ENCODE measurements at regions not wholly inside any gene's neighbourhood (a gene's known extent, or its start where the extent isn't known, plus 50 kb on each side); places are given as distances from the start of the nearest gene placed in this dataset.

GRCh38 chr5:3833566-3833965 is 237.9 kb downstream of the IRX1 start:
- Histone ChIP-seq H3K4me1 (replicated peaks) (no peaks in the 10 kb centered on the region), H3K36me3 (no peaks in the 10 kb centered on the region), H3K4me3 (no peak overlapping the region), H3K27me3 (replicated peaks; ENCODE audit: insufficient read depth) (no peaks in the 10 kb centered on the region), H3K27ac (no peak overlapping the region), H3K9me3 (no peaks in the 10 kb centered on the region)
- intact Hi-C loops (cut with DNase I), result no loop called here
- WGBS, result 68% methylated on average over 3 of the region's 3 CpGs
- DNase-seq (ENCODE audit: low spot score), result no peak
- TF ChIP-seq, protein P1, sequence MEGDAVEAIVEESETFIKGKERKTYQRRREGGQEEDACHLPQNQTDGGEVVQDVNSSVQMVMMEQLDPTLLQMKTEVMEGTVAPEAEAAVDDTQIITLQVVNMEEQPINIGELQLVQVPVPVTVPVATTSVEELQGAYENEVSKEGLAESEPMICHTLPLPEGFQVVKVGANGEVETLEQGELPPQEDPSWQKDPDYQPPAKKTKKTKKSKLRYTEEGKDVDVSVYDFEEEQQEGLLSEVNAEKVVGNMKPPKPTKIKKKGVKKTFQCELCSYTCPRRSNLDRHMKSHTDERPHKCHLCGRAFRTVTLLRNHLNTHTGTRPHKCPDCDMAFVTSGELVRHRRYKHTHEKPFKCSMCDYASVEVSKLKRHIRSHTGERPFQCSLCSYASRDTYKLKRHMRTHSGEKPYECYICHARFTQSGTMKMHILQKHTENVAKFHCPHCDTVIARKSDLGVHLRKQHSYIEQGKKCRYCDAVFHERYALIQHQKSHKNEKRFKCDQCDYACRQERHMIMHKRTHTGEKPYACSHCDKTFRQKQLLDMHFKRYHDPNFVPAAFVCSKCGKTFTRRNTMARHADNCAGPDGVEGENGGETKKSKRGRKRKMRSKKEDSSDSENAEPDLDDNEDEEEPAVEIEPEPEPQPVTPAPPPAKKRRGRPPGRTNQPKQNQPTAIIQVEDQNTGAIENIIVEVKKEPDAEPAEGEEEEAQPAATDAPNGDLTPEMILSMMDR (IDR thresholded peaks at IDR 0.05), result no peak
- TF ChIP-seq POLR2A (IDR thresholded peaks at IDR 0.05) (no peak), POLR2AphosphoS5 (IDR thresholded peaks at IDR 0.05) (no peak)

- WGBS, result 71% methylated on average over 8 of the region's 8 CpGs
- TF ChIP-seq POLR2A (IDR thresholded peaks at IDR 0.05) (no peak), POLR2AphosphoS5 (IDR thresholded peaks at IDR 0.05) (no peak)
- TF ChIP-seq, protein P1 (IDR thresholded peaks at IDR 0.05), result no peak
- DNase-seq (ENCODE audit: low spot score), result no peak
- no peaks in the 10 kb centered on the region for H3K27me3 ChIP-seq (replicated peaks; ENCODE audit: insufficient read depth)
- intact Hi-C loops (cut with DNase I), result no loop called here
- no peak overlapping the region for H3K4me3 ChIP-seq
- H3K36me3 ChIP-seq, result no peaks in the 10 kb centered on the region
- no peaks in the 10 kb centered on the region for H3K9me3 ChIP-seq
- H3K27ac ChIP-seq, result no peak overlapping the region
- H3K4me1 ChIP-seq (replicated peaks), result no peaks in the 10 kb centered on the region
Observed at GRCh38 chr5:3835811-3836210, 240.2 kb downstream of the IRX1 start.

DNA sequence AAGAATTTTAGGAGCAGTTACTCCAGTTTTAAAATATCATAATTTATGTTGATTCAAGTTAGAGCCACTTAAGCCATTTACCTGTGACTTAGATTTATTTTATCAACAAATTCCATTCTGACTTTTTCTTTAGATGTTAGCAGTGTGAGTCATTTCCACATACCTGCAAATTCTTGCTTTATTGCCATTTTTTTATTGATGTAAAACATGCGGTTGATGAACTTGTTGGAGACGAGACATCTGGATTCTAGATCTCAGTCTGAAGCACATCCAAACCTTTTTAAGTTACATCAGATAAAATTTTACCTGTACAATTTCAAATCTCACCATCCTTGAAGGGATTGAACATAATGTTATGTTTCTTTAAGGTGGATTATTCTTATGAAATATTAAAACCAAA is 240.9 kb downstream of the IRX1 start:
- H3K4me1 ChIP-seq (replicated peaks), result no peaks in the 10 kb centered on the region
- no peaks in the 10 kb centered on the region for H3K36me3 ChIP-seq
- no peak for DNase-seq (ENCODE audit: low spot score)
- intact Hi-C loops (cut with DNase I), result no loop called here
- H3K4me3 ChIP-seq, result no peak overlapping the region
- no peak overlapping the region for H3K27ac ChIP-seq
- H3K27me3 ChIP-seq (replicated peaks; ENCODE audit: insufficient read depth), result no peaks in the 10 kb centered on the region
- TF ChIP-seq POLR2AphosphoS5 (IDR thresholded peaks at IDR 0.05) (no peak), POLR2A (IDR thresholded peaks at IDR 0.05) (no peak)
- TF ChIP-seq, protein P1 (IDR thresholded peaks at IDR 0.05), result no peak
- no peaks in the 10 kb centered on the region for H3K9me3 ChIP-seq
- 25% methylated on average over 2 of the region's 2 CpGs for WGBS

GRCh38 chr5:3837506-3837905 is 241.9 kb downstream of the IRX1 start:
- WGBS, result 40% methylated on average over 4 of the region's 4 CpGs
- Histone ChIP-seq H3K4me1 (replicated peaks) (no peaks in the 10 kb centered on the region), H3K27me3 (replicated peaks; ENCODE audit: insufficient read depth) (no peaks in the 10 kb centered on the region), H3K4me3 (no peak overlapping the region), H3K36me3 (no peaks in the 10 kb centered on the region), H3K27ac (no peak overlapping the region), H3K9me3 (no peaks in the 10 kb centered on the region)
- TF ChIP-seq POLR2A (IDR thresholded peaks at IDR 0.05), result no peak
- no peak for TF ChIP-seq POLR2AphosphoS5 (IDR thresholded peaks at IDR 0.05)
- TF ChIP-seq, protein P1 (IDR thresholded peaks at IDR 0.05), result no peak
- DNase-seq (ENCODE audit: low spot score), result no peak
- intact Hi-C loops (cut with DNase I), result no loop called here

- H3K27ac ChIP-seq, result no peak overlapping the region
- no peaks in the 10 kb centered on the region for H3K36me3 ChIP-seq
- no peak overlapping the region for H3K4me3 ChIP-seq
- intact Hi-C loops (cut with DNase I), result no loop called here
- no peak for TF ChIP-seq POLR2A (IDR thresholded peaks at IDR 0.05)
- no peak for TF ChIP-seq POLR2AphosphoS5 (IDR thresholded peaks at IDR 0.05)
- TF ChIP-seq, protein P1 (IDR thresholded peaks at IDR 0.05), result no peak
- no peaks in the 10 kb centered on the region for H3K9me3 ChIP-seq
- no peaks in the 10 kb centered on the region for H3K27me3 ChIP-seq (replicated peaks; ENCODE audit: insufficient read depth)
- DNase-seq (ENCODE audit: low spot score), result no peak
- H3K4me1 ChIP-seq (replicated peaks), result no peaks in the 10 kb centered on the region
- WGBS, result 90% methylated on average over 2 of the region's 2 CpGs
Observed at GRCh38 chr5:3839151-3839550, 243.5 kb downstream of the IRX1 start.

Data from prostate gland (tissue), 2 donors.